ENCODE measurements at regions not wholly inside any gene's neighbourhood (a gene's known extent, or its start where the extent isn't known, plus 50 kb on each side); places are given as distances from the start of the nearest gene placed in this dataset.

DNA sequence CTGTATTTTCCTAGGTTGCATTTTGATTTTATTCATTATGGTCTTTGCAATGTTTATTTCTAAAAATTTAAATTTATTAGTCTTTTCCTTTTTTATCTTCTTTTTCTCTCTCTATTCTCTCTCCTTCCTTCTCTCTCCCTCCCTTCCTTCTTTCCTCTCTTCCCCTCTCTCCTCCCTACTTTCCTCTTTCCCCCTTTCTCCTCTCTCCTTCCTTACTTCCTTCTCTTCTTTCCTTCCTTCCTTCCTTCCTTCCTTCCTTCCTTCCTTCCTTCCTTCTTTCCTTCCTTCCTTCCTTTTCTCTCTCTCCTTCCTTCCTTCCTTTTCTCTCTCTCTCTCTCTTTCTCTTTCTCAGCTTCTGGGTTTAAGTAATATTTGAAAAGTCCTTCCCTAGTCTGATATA lies 72.8 kb upstream of the RASGRF1 start:
- Histone ChIP-seq H3K23ac (ENCODE audit: low read depth, low read length, poor library complexity) (no peak overlapping the region), H3K36me3 (replicated peaks in 1 of 2; ENCODE audit: control insufficient read depth in 2 of 2, insufficient read depth in 2 of 2, low read length in 2 of 2) (no peaks in the 10 kb centered on the region), H3K4me2 (ENCODE audit: insufficient read depth, low read length, poor library complexity, severe bottlenecking) (no peak overlapping the region), H3K9me3 (replicated peaks in 1 of 2; ENCODE audit: control insufficient read depth in 2 of 2, insufficient read depth in 1 of 2, low read depth in 1 of 2, low read length in 2 of 2) (peaks cover 0 to 2% of the 10 kb centered on the region in 2 donors), H3K14ac (ENCODE audit: low read length) (no peak overlapping the region), H2BK12ac (ENCODE audit: low read length) (no peak overlapping the region), H3K4ac (ENCODE audit: low read length) (no peak overlapping the region), H2BK5ac (ENCODE audit: low read length) (no peak overlapping the region), H3K9ac (ENCODE audit: low read depth, low read length, poor library complexity) (no peak overlapping the region), H2AFZ (ENCODE audit: low read length) (no peak overlapping the region), H3K79me1 (ENCODE audit: low read depth, low read length) (no peaks in the 10 kb centered on the region), H3K27ac (replicated peaks; ENCODE audit: low read length) (no peak overlapping the region), H4K8ac (ENCODE audit: low read depth, low read length) (no peak overlapping the region), H2BK120ac (ENCODE audit: low read depth, low read length) (no peak overlapping the region), H2AK5ac (ENCODE audit: low read depth, low read length) (no peak overlapping the region), H4K91ac (ENCODE audit: low read depth, low read length, poor library complexity) (no peak overlapping the region), H3K4me1 (ENCODE audit: control insufficient read depth in 2 of 2, insufficient read depth in 1 of 2, low read depth in 1 of 2, low read length in 2 of 2) (peaks cover 0 to 1% of the 10 kb centered on the region in 2 donors), H3K18ac (ENCODE audit: low read length) (no peak overlapping the region), H3K4me3 (ENCODE audit: low read length in 2 of 2) (no peak overlapping the region), H3K27me3 (ENCODE audit: control insufficient read depth in 3 of 3, insufficient read depth in 3 of 3, low read depth in 1 of 3, low read length in 3 of 3) (peaks cover 0 to 10% (median 0%) of the 10 kb centered on the region in 3 experiments), H2BK15ac (ENCODE audit: low read length) (no peak overlapping the region)
- no peak for DNase-seq (ENCODE audit: low spot score)

DNA sequence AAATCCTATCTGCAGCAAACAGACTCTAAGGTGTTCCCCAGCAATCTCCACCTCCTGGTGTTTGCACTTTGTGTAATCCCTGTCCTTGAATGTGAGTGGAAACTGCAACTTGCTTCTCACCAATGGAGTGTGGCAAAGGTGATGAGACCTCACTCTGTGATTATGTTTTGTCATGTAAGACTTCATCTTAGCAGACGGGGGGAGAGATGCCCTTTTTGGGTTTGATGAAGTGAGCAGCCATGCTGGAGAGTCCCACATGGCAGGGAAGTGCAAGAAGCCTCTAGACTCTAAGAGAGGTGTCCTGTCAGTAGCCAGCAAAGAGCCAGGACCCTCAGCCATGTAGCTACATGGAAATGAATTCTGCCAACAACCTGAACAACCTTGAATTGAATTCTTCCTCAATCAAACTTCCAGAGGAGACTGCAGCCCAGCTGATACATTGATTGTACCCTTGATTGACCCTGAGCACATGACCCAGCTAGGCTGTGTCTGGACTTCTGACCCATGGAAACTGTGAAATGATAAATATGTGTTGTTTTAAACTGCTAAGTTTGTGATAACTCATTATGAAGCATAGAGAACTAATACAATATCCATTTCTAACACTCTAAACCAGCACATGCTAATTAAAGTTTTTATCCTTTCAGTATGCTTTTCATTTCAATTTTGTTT lies 71.4 kb upstream of the RASGRF1 start:
- H3K18ac ChIP-seq (ENCODE audit: low read length) = no peak overlapping the region
- H2AK5ac ChIP-seq (ENCODE audit: low read depth, low read length) = no peak overlapping the region
- peaks cover 0 to 1% of the 10 kb centered on the region in 2 donors for H3K4me1 ChIP-seq (ENCODE audit: control insufficient read depth in 2 of 2, insufficient read depth in 1 of 2, low read depth in 1 of 2, low read length in 2 of 2)
- no peak overlapping the region for H4K8ac ChIP-seq (ENCODE audit: low read depth, low read length)
- peaks cover 0 to 11% (median 0%) of the 10 kb centered on the region in 3 experiments for H3K27me3 ChIP-seq (ENCODE audit: control insufficient read depth in 3 of 3, insufficient read depth in 3 of 3, low read depth in 1 of 3, low read length in 3 of 3)
- H3K4me2 ChIP-seq (ENCODE audit: insufficient read depth, low read length, poor library complexity, severe bottlenecking) = no peak overlapping the region
- H2BK12ac ChIP-seq (ENCODE audit: low read length) = no peak overlapping the region
- no peaks in the 10 kb centered on the region for H3K36me3 ChIP-seq (replicated peaks in 1 of 2; ENCODE audit: control insufficient read depth in 2 of 2, insufficient read depth in 2 of 2, low read length in 2 of 2)
- H2BK15ac ChIP-seq (ENCODE audit: low read length) = no peak overlapping the region
- H3K4me3 ChIP-seq (ENCODE audit: low read length in 2 of 2) = no peak overlapping the region
- no peak overlapping the region for H3K4ac ChIP-seq (ENCODE audit: low read length)
- H4K91ac ChIP-seq (ENCODE audit: low read depth, low read length, poor library complexity) = no peak overlapping the region
- no peak overlapping the region for H2AFZ ChIP-seq (ENCODE audit: low read length)
- no CpG with 5 or more reads among the region's 1 CpG for WGBS, 2 donors (ENCODE audit: extremely low coverage in 2 of 2, insufficient read length in 2 of 2, insufficient replicate concordance in 1 of 2)
- H3K14ac ChIP-seq (ENCODE audit: low read length) = no peak overlapping the region
- no peak for DNase-seq (ENCODE audit: low spot score)
- no peak overlapping the region for H2BK5ac ChIP-seq (ENCODE audit: low read length)
- H3K79me1 ChIP-seq (ENCODE audit: low read depth, low read length) = no peaks in the 10 kb centered on the region
- no peak overlapping the region for H3K9ac ChIP-seq (ENCODE audit: low read depth, low read length, poor library complexity)
- peaks cover 0 to 2% of the 10 kb centered on the region in 2 donors for H3K9me3 ChIP-seq (replicated peaks in 1 of 2; ENCODE audit: control insufficient read depth in 2 of 2, insufficient read depth in 1 of 2, low read depth in 1 of 2, low read length in 2 of 2)
- no peak overlapping the region for H3K23ac ChIP-seq (ENCODE audit: low read depth, low read length, poor library complexity)
- H2BK120ac ChIP-seq (ENCODE audit: low read depth, low read length) = no peak overlapping the region
- H3K27ac ChIP-seq (replicated peaks; ENCODE audit: low read length) = no peak overlapping the region

DNA sequence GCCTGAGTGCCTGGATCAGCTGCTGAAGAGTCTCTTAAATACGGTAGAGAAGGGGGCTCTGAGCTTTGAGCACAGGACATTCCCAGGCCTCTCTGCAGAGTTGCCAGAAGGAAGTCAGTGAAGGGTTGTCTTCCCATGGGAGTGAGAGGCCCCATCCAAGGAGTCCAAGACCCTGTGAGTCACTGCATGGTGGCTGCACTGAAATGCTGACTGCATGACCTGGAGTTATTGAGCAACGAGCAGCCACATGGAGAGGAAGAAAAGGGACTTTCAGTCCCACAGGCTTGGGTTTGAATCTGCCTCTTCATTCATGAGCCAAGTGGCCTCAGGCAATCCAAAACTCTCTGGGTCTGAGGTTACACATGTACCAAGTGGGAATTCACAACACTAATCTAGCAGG lies 69.6 kb upstream of the RASGRF1 start:
- Histone ChIP-seq H2BK12ac (ENCODE audit: low read length) (no peak overlapping the region), H3K18ac (ENCODE audit: low read length) (no peak overlapping the region), H3K9me3 (replicated peaks in 1 of 2; ENCODE audit: control insufficient read depth in 2 of 2, insufficient read depth in 1 of 2, low read depth in 1 of 2, low read length in 2 of 2) (peaks cover 0 to 2% of the 10 kb centered on the region in 2 donors), H3K9ac (ENCODE audit: low read depth, low read length, poor library complexity) (no peak overlapping the region), H3K79me1 (ENCODE audit: low read depth, low read length) (no peaks in the 10 kb centered on the region), H3K14ac (ENCODE audit: low read length) (no peak overlapping the region), H3K4me2 (ENCODE audit: insufficient read depth, low read length, poor library complexity, severe bottlenecking) (no peak overlapping the region), H3K27me3 (ENCODE audit: control insufficient read depth in 3 of 3, insufficient read depth in 3 of 3, low read depth in 1 of 3, low read length in 3 of 3) (peaks cover 0 to 15% (median 0%) of the 10 kb centered on the region in 3 experiments), H2BK5ac (ENCODE audit: low read length) (no peak overlapping the region), H2AK5ac (ENCODE audit: low read depth, low read length) (no peak overlapping the region), H3K4me3 (ENCODE audit: low read length in 2 of 2) (no peak overlapping the region), H3K36me3 (replicated peaks in 1 of 2; ENCODE audit: control insufficient read depth in 2 of 2, insufficient read depth in 2 of 2, low read length in 2 of 2) (no peaks in the 10 kb centered on the region), H3K27ac (replicated peaks; ENCODE audit: low read length) (no peak overlapping the region), H2BK120ac (ENCODE audit: low read depth, low read length) (no peak overlapping the region), H3K23ac (ENCODE audit: low read depth, low read length, poor library complexity) (no peak overlapping the region), H4K8ac (ENCODE audit: low read depth, low read length) (no peak overlapping the region), H3K4me1 (ENCODE audit: control insufficient read depth in 2 of 2, insufficient read depth in 1 of 2, low read depth in 1 of 2, low read length in 2 of 2) (peaks cover 0 to 1% of the 10 kb centered on the region in 2 donors), H3K4ac (ENCODE audit: low read length) (no peak overlapping the region), H4K91ac (ENCODE audit: low read depth, low read length, poor library complexity) (no peak overlapping the region), H2BK15ac (ENCODE audit: low read length) (no peak overlapping the region), H2AFZ (ENCODE audit: low read length) (no peak overlapping the region)
- no peak for DNase-seq (ENCODE audit: low spot score)
- no CpG with 5 or more reads among the region's 2 CpGs for WGBS, 2 donors (ENCODE audit: extremely low coverage in 2 of 2, insufficient read length in 2 of 2, insufficient replicate concordance in 1 of 2)

DNA sequence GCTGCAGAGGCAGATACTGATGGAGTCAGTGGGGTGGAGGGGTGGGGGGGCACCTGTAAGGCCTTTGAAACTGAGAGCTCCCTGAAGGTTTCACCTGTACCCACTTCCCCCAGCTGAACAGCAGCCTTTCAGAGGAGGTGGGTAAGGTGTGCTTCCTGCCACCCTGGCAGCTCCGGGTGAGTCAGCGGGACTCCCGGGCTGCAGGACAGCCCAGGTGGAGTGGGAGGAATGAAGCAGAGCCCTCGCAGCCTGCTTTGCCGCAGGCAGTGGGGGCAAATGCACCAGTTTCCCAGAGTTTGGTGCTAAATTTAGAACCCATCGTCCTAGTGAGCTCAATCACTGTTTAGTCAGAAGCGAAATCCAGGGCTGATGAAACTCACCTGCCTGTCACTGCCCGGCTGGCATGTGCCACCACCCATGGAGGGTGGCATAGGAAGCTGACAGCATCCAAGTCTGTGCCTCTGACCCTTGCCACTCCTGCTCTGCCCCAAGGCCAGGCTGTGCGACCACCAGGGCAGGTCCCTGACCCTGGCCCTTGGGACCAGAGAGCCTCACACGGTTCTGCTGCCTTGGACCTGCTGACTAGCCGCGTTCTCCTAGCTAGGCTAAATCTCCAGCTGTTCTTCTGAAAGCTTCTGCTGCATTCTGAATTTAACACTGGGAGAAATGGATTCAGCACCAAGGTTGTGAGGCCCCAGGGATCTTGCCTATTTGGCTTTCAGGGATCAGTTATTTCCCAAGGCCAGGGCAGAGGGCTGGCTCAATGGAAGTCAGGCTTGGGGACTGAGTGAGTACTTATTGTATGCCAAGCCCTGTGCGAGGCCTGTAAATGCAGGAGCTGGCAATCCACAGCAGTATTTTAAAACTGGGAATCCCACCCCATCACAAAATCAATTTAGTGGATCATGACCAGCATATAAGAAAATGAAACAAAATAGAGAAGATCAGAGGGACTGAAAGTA lies 67.3 kb upstream of the RASGRF1 start:
- Histone ChIP-seq H3K27ac (replicated peaks; ENCODE audit: low read length) (no peak overlapping the region), H3K36me3 (replicated peaks in 1 of 2; ENCODE audit: control insufficient read depth in 2 of 2, insufficient read depth in 2 of 2, low read length in 2 of 2) (no peaks in the 10 kb centered on the region), H3K4me3 (ENCODE audit: low read length in 2 of 2) (no peak overlapping the region), H3K79me1 (ENCODE audit: low read depth, low read length) (no peaks in the 10 kb centered on the region), H3K18ac (ENCODE audit: low read length) (no peak overlapping the region), H3K23ac (ENCODE audit: low read depth, low read length, poor library complexity) (no peak overlapping the region), H3K14ac (ENCODE audit: low read length) (no peak overlapping the region), H3K4me1 (ENCODE audit: control insufficient read depth in 2 of 2, insufficient read depth in 1 of 2, low read depth in 1 of 2, low read length in 2 of 2) (peaks cover 2 to 5% of the 10 kb centered on the region in 2 donors), H2AK5ac (ENCODE audit: low read depth, low read length) (no peak overlapping the region), H2BK5ac (ENCODE audit: low read length) (no peak overlapping the region), H4K8ac (ENCODE audit: low read depth, low read length) (no peak overlapping the region), H3K4me2 (ENCODE audit: insufficient read depth, low read length, poor library complexity, severe bottlenecking) (no peak overlapping the region), H2BK15ac (ENCODE audit: low read length) (no peak overlapping the region), H2AFZ (ENCODE audit: low read length) (no peak overlapping the region), H3K9me3 (replicated peaks in 1 of 2; ENCODE audit: control insufficient read depth in 2 of 2, insufficient read depth in 1 of 2, low read depth in 1 of 2, low read length in 2 of 2) (no peaks in the 10 kb centered on the region), H2BK12ac (ENCODE audit: low read length) (no peak overlapping the region), H3K4ac (ENCODE audit: low read length) (no peak overlapping the region), H3K9ac (ENCODE audit: low read depth, low read length, poor library complexity) (no peak overlapping the region), H3K27me3 (ENCODE audit: control insufficient read depth in 3 of 3, insufficient read depth in 3 of 3, low read depth in 1 of 3, low read length in 3 of 3) (peaks cover 0 to 25% (median 0%) of the 10 kb centered on the region in 3 experiments), H2BK120ac (ENCODE audit: low read depth, low read length) (no peak overlapping the region), H4K91ac (ENCODE audit: low read depth, low read length, poor library complexity) (no peak overlapping the region)
- WGBS, 2 donors (ENCODE audit: extremely low coverage in 2 of 2, insufficient read length in 2 of 2, insufficient replicate concordance in 1 of 2) = no CpG with 5 or more reads among the region's 13 CpGs
- no peak for DNase-seq (ENCODE audit: low spot score)
